ENCODE measurements at regions not wholly inside any gene's neighbourhood (a gene's known extent, or its start where the extent isn't known, plus 50 kb on each side); places are given as distances from the start of the nearest gene placed in this dataset.

DNA sequence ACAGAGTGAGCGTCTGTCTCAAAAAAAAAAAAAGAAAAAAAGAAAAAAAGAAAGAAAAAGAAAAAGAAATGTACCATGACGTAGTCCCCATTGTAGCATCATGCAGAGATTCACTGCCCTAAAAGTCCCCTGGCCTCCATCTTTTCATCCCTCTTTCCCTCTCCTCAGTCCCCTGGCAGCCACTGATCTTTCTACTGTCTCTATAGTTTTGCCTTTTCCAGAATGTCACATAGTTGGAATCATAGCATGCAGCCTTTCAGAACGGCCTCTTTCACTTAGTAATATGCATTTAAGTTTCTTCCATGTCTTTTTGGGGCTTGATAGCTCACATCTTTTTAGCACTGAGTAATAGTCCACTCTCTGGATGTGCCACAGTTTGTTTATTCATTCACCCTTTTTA is 60.5 kb upstream of the NCOR2 start:
- TF ChIP-seq, protein P1, sequence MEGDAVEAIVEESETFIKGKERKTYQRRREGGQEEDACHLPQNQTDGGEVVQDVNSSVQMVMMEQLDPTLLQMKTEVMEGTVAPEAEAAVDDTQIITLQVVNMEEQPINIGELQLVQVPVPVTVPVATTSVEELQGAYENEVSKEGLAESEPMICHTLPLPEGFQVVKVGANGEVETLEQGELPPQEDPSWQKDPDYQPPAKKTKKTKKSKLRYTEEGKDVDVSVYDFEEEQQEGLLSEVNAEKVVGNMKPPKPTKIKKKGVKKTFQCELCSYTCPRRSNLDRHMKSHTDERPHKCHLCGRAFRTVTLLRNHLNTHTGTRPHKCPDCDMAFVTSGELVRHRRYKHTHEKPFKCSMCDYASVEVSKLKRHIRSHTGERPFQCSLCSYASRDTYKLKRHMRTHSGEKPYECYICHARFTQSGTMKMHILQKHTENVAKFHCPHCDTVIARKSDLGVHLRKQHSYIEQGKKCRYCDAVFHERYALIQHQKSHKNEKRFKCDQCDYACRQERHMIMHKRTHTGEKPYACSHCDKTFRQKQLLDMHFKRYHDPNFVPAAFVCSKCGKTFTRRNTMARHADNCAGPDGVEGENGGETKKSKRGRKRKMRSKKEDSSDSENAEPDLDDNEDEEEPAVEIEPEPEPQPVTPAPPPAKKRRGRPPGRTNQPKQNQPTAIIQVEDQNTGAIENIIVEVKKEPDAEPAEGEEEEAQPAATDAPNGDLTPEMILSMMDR (IDR thresholded peaks at IDR 0.05): no peak
- no peaks in the 10 kb centered on the region for H3K36me3 Mint-ChIP-seq (ENCODE audit: low read depth)
- no peak for DNase-seq
- no peak overlapping the region for H3K27ac Mint-ChIP-seq
- H3K27me3 Mint-ChIP-seq (ENCODE audit: low read depth, poor library complexity): peaks cover 12% of the 10 kb centered on the region
- peaks cover 7% of the 10 kb centered on the region for H3K9me3 Mint-ChIP-seq
- H3K4me1 Mint-ChIP-seq: peaks cover 41% of the 10 kb centered on the region
- H3K4me3 Mint-ChIP-seq: no peak overlapping the region

DNA sequence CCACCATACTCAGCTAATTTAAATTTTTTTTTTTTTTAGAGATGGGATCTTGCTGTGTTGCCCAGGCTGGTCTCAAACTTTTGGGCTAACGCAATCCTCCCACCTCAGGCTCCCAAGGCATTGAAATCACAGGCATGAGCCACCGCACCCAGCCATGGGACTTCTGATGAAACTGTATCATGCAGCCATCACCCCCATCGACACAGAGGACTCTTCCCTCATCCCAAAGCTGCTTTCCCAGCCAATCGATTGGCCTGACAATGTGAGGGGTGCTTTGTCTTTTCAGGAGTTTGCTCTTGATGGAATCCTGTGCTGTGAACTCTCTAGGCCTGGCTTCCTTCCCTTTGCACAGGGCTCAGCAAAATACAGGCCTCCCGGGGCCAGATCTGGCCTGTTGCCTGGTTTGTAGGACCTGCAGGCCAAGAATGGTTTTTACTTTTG is 59.6 kb upstream of the NCOR2 start:
- Mint-ChIP-seq H3K27ac (no peak overlapping the region), H3K27me3 (ENCODE audit: low read depth, poor library complexity) (peaks cover 12% of the 10 kb centered on the region), H3K4me1 (peaks cover 32% of the 10 kb centered on the region), H3K9me3 (peaks cover 8% of the 10 kb centered on the region), H3K4me3 (no peak overlapping the region), H3K36me3 (ENCODE audit: low read depth) (no peaks in the 10 kb centered on the region)
- TF ChIP-seq, protein P1 (IDR thresholded peaks at IDR 0.05): no peak
- DNase-seq: no peak

DNA sequence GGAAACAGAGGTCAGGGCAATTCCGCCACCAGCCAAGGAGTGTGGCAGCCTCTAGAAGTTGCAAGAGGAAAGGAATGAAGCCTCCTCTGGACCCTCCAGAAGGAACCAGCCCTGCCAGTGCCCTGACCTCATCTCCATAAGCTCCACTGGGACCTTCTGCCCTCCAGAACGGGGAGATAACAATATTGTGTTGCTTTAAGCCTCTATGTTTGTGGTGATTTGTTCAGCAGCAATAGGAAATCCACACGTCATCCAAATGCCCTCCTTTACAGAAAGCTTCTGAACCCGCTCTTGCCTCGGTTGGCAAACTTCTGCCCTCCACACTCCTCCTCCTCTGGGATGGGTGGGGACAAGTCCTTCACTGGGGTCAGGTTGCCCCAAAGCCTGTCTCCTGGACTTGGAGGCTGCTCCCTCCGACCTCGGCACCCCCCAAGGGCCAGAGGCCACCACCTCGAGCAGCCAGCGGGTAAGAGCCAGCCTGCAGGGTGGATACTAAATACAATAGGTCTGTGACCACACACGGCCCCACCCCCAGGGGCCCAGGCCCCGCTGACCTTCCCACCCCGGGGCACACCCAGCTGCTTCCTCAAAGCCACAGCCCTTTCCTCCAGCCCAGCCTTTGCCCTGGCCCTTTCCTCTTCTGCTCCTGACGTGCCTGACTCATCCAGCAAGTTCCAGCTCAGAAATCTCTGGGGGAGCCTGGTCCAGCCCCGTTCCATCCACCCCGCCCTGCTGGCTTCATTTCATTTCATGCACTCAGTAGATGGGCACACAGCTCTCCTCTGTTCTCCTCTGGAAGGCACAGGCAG is 58.7 kb upstream of the NCOR2 start:
- no peak overlapping the region for H3K27ac Mint-ChIP-seq
- DNase-seq: no peak

DNA sequence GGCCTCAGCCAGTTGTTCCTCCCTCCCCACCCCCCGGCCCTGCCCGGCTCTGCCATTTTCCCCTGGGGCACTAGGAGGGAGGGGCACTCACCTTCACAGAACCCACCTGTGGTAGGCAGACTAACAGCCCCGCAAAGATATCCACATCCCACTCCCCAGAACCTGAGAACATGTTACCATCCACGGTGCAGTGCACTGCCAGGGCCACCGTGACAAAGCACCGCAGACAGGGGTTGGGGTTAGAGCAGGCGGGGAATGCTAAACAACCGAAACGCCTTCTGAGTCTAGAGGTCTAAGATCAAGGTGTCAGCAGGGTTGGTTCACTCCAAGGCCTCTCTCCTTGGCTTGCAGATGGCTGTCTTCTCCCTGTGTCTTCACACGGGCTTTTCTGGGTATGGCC is 57.4 kb upstream of the NCOR2 start:
- Mint-ChIP-seq H3K27ac (no peak overlapping the region), H3K9me3 (peaks cover 3% of the 10 kb centered on the region), H3K36me3 (ENCODE audit: low read depth) (no peaks in the 10 kb centered on the region), H3K27me3 (ENCODE audit: low read depth, poor library complexity) (peaks cover 18% of the 10 kb centered on the region), H3K4me3 (no peak overlapping the region), H3K4me1 (peaks cover 15% of the 10 kb centered on the region)
- DNase-seq: no peak
- TF ChIP-seq, protein P1 (IDR thresholded peaks at IDR 0.05): no peak

More for the DNA sequence above, 58.7 kb upstream of the NCOR2 start:
- Mint-ChIP-seq H3K4me3 (no peak overlapping the region), H3K36me3 (ENCODE audit: low read depth) (no peaks in the 10 kb centered on the region), H3K9me3 (peaks cover 8% of the 10 kb centered on the region), H3K27me3 (ENCODE audit: low read depth, poor library complexity) (peaks cover 12% of the 10 kb centered on the region), H3K4me1 (peaks cover 28% of the 10 kb centered on the region)
- TF ChIP-seq, protein P1 (IDR thresholded peaks at IDR 0.05): no peak

DNA sequence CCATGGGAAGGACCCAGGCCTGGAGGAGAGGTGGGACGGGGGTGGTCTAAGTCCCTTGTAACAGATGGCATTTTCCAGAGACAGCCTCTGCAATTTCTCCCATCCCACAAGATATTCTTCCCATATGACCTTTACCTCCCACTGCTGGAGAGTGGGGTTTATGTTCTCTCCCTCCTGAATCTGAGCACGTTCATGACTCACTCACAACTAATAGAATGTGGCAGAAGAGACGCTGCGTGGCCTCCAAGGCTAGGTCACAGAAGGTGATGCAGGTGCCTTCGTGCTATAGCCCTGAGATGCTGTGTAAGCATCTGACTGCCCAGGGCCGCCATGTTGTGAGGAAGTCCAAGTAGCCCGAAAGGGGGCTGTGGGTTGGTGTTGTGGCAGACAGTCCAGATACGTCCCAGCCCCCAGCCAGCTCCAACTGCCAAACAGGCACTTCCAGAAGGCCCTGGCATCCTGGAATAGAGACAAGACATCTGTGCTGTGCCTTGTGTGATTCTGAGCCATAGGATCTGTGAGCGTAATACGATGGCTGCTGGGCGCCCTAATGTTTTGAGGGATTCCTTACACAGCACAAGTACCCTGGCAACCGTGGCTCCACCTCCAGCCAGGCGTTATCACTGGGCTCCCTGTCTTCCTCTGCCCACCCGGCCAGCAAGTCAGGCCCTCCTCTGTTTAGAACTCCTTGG is 56.1 kb upstream of the NCOR2 start:
- Mint-ChIP-seq H3K27ac (no peak overlapping the region), H3K9me3 (peaks cover 7% of the 10 kb centered on the region), H3K4me3 (no peak overlapping the region), H3K4me1 (peaks cover 15% of the 10 kb centered on the region), H3K27me3 (ENCODE audit: low read depth, poor library complexity) (peaks cover 20% of the 10 kb centered on the region), H3K36me3 (ENCODE audit: low read depth) (no peaks in the 10 kb centered on the region)
- TF ChIP-seq, protein P1 (IDR thresholded peaks at IDR 0.05): no peak
- no peak for DNase-seq

Measured in nephron progenitor cell (in vitro differentiated cells).